DND-41 (cell line): ENCODE measurements at regions not wholly inside any gene's neighbourhood (a gene's known extent, or its start where the extent isn't known, plus 50 kb on each side); places are given as distances from the start of the nearest gene placed in this dataset.

Experiments used
- ATAC-seq: fragments of 200-7000 bp; cut with Tn5 transposase; 3 replicates; pipeline ENCODE4 v1.9.1; 2021; ENCODE audit warnings: low read depth; ENCODE audit not compliant: insufficient read depth
- DNase-seq: peaks from one replicate; pipeline ENCODE4 v3.0.0-alpha.2; 2020
- H2AFZ ChIP-seq: 2 replicates; pipeline ENCODE4 v1.6.0; 2012; ENCODE audit warnings: low read depth, low read length
- H3K27ac ChIP-seq: 2 replicates; pipeline ENCODE4 v1.5.1; 2012; ENCODE audit warnings: low read length, inconsistent platforms
- H3K27me3 ChIP-seq: fragments of 200-600 bp; sonication (generic); 2 replicates; pipeline ENCODE4 v1.6.0; 2012; ENCODE audit warnings: low read length, mild to moderate bottlenecking, inconsistent platforms; ENCODE audit not compliant: insufficient read depth, poor library complexity
- H3K36me3 ChIP-seq: 2 replicates; pipeline ENCODE4 v1.5.1; 2012; ENCODE audit warnings: low read length, inconsistent platforms; ENCODE audit not compliant: insufficient read depth
- H3K4me1 ChIP-seq: 2 replicates; pipeline ENCODE4 v1.5.1; 2012; ENCODE audit warnings: mild to moderate bottlenecking, low read length; ENCODE audit not compliant: insufficient read depth
- H3K4me2 ChIP-seq: 2 replicates; pipeline ENCODE4 v1.6.0; 2012; ENCODE audit warnings: mild to moderate bottlenecking, moderate library complexity, low read length, inconsistent platforms; ENCODE audit not compliant: insufficient read depth
- H3K4me3 ChIP-seq, 2 experiments: fragments of 200-600 bp in 1 of 2; shearing (Covaris generic) in 1 of 2; 2 replicates each; pipeline ENCODE4 v1.5.1; 2012 to 2016; ENCODE audit warnings: inconsistent platforms in 2 of 2, low read length in 2 of 2, mild to moderate bottlenecking in 2 of 2, low read depth in 1 of 2, moderate library complexity in 1 of 2
- H3K79me2 ChIP-seq: 2 replicates; pipeline ENCODE4 v1.6.0; 2012; ENCODE audit warnings: low read length, inconsistent platforms; ENCODE audit not compliant: insufficient read depth
- H3K9ac ChIP-seq: 2 replicates; pipeline ENCODE4 v1.6.0; 2012; ENCODE audit warnings: low read depth, mild to moderate bottlenecking, inconsistent platforms, low read length, moderate library complexity
- H3K9me3 ChIP-seq: 2 replicates; pipeline ENCODE4 v1.5.1; 2012; ENCODE audit warnings: low read length, moderate library complexity, mild to moderate bottlenecking, inconsistent platforms; ENCODE audit not compliant: insufficient read depth, severe bottlenecking
- H4K20me1 ChIP-seq: 2 replicates; pipeline ENCODE4 v1.6.0; 2012; ENCODE audit warnings: low read length; ENCODE audit not compliant: insufficient read depth
- EZH2 ChIP-seq: IDR thresholded peaks from 3 replicates; pipeline ENCODE4 v1.6.1; 2012; ENCODE audit warnings: borderline replicate concordance, low read depth, mild to moderate bottlenecking, moderate library complexity, low read length, inconsistent platforms; ENCODE audit not compliant: severe bottlenecking
- TF ChIP-seq, protein P1 (sequence below): IDR thresholded peaks from 2 replicates; pipeline ENCODE4 v1.5.1; 2012; ENCODE audit warnings: borderline replicate concordance, low read length, moderate library complexity, mild to moderate bottlenecking; ENCODE audit not compliant: poor library complexity, severe bottlenecking; ENCODE audit errors: extremely low read depth

DNA sequence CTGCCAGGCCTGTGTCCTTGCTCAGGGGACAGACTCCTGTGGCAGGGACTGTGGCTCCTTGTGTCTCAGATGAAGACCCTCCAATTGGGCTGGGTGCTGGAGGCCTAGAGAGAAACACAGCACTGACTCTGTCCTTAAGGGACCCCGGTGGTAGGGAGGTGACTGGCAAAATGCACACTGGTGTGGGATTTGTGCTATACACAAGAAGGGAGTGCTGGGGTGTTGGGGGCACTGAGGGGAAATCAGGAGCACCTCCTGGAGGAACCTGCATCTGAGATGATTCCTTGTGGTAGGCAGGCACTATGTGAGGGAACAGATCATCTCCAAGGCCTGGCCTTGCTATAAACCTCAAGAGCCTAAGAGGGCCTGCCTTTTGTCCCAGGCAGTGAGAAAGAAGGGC lies 149.2 kb downstream of the RPS24 start:
- ATAC-seq (no peak), DNase-seq (no peak)
- Histone ChIP-seq H3K36me3 (no peaks in the 10 kb centered on the region), H3K9ac (no peak overlapping the region), H4K20me1 (peaks cover 8% of the 10 kb centered on the region; the same call in 1 of the 2 replicates), H3K4me3 (no peak overlapping the region), H3K4me1 (no peaks in the 10 kb centered on the region), H3K9me3 (no peaks in the 10 kb centered on the region), H2AFZ (no peak overlapping the region), H3K27ac (no peak overlapping the region), H3K4me2 (no peak overlapping the region), H3K79me2 (no peaks in the 10 kb centered on the region), H3K27me3 (no peaks in the 10 kb centered on the region)
- TF ChIP-seq, protein P1, sequence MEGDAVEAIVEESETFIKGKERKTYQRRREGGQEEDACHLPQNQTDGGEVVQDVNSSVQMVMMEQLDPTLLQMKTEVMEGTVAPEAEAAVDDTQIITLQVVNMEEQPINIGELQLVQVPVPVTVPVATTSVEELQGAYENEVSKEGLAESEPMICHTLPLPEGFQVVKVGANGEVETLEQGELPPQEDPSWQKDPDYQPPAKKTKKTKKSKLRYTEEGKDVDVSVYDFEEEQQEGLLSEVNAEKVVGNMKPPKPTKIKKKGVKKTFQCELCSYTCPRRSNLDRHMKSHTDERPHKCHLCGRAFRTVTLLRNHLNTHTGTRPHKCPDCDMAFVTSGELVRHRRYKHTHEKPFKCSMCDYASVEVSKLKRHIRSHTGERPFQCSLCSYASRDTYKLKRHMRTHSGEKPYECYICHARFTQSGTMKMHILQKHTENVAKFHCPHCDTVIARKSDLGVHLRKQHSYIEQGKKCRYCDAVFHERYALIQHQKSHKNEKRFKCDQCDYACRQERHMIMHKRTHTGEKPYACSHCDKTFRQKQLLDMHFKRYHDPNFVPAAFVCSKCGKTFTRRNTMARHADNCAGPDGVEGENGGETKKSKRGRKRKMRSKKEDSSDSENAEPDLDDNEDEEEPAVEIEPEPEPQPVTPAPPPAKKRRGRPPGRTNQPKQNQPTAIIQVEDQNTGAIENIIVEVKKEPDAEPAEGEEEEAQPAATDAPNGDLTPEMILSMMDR = no peak
- no peak for TF ChIP-seq EZH2

DNA sequence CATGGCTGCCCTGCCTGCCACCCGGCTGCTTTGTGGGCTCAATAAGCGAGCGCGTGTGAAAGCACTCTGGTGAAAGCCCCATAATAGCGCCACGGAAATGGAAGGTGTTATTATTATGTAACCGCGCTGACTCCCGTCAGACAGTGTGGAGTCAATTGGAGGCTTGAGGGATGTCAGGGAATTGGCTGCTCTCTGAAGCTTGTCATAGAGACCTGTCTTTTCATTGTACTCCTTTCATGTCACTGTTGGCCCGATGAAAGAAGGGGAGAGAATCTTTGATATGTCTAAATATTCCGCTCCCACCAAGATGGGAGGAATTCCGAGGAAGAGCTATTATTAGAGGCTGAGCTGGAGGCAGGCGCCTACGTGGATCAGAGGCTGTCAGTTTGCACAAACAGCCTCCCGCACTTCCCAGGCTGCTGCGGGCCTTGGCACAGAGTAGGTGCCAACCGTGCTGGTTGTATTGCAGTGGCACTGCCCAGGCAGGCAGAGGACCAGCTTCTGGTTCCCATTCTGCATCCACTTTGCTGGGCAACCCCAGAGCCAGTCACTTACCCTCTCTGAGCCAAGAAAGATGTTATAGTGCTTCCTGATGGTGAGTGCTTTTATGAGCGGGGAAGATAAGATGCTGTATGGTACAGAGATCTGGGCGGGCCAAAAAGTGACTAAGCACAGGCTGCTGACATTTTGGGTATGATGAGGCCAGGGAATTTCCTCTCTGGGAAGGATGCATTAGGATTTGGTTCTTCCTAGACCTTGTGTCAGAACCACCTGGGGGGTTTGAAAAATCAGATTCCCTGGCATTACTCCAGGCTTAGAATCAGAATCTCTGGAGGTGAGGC lies 151.4 kb downstream of the RPS24 start:
- DNase-seq = no peak
- peaks cover 3% of the 10 kb centered on the region; the same call in 1 of the 2 replicates for H4K20me1 ChIP-seq
- no peaks in the 10 kb centered on the region for H3K79me2 ChIP-seq
- no peak overlapping the region for H3K4me3 ChIP-seq
- no peak overlapping the region for H2AFZ ChIP-seq
- H3K9ac ChIP-seq = no peak overlapping the region
- no peaks in the 10 kb centered on the region for H3K9me3 ChIP-seq
- no peaks in the 10 kb centered on the region for H3K27me3 ChIP-seq
- no peaks in the 10 kb centered on the region for H3K36me3 ChIP-seq
- no peak overlapping the region for H3K27ac ChIP-seq
- H3K4me2 ChIP-seq = no peak overlapping the region
- no peak for ATAC-seq
- no peak for TF ChIP-seq EZH2
- TF ChIP-seq, protein P1 = no peak
- H3K4me1 ChIP-seq = no peaks in the 10 kb centered on the region

DNA sequence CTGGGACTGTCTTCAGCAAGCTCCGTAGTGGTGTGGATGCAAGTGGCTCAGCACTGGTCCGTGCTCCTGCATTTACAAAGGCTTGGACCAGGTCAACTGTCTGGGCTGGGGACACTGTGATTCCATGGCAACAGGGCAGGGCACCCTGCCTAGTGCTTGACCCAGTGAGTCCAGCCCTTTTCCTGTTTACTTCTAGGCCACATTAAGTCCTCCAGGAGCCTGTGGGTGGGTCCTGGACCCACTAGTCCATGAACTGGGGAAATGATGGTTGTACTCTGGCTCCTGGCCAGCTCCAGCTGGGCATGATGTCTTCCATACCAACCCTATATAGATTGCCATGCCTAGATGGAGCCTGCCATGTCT lies 152.0 kb downstream of the RPS24 start:
- Histone ChIP-seq H3K27ac (no peak overlapping the region), H2AFZ (no peak overlapping the region), H3K4me3 (no peak overlapping the region), H3K9ac (no peak overlapping the region), H3K79me2 (no peaks in the 10 kb centered on the region), H4K20me1 (peaks cover 3% of the 10 kb centered on the region; the same call in 1 of the 2 replicates), H3K9me3 (no peaks in the 10 kb centered on the region), H3K36me3 (no peaks in the 10 kb centered on the region), H3K4me2 (no peak overlapping the region), H3K27me3 (no peaks in the 10 kb centered on the region), H3K4me1 (no peaks in the 10 kb centered on the region)
- DNase-seq (no peak), ATAC-seq (no peak)
- TF ChIP-seq EZH2 = no peak
- TF ChIP-seq, protein P1 = no peak
